HG03439 (cell line): ENCODE measurements at regions not wholly inside any gene's neighbourhood (a gene's known extent, or its start where the extent isn't known, plus 50 kb on each side); places are given as distances from the start of the nearest gene placed in this dataset.

ENCODE experiments used
- ATAC-seq: cut with Tn5 transposase; IDR thresholded peaks from one replicate; pipeline ENCODE4 v1.9.1; 2021; ENCODE audit warnings: mild to moderate bottlenecking, moderate library complexity; ENCODE audit not compliant: unreplicated experiment

DNA sequence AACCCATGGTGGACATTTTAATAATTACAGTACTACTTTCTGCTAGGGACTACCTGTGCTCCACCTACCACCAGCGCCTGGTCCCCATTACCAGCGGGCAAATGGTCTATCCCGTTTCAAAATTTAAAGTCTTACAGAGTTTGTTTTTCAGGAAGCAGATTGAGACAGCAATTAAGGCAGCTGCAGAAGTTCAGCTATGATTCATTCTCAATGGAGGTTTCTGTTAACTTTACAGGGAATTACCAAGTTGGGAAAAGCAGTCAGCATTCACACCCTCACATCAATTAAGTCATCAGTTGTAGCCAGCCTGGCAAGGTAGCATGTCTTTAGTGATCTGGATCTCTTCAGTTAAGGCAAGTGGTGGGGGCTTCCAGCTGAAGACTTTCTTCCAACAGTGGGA, 410.6 kb upstream of the DAB2 start:
- no peak for ATAC-seq

GRCh38 chr5:39829441-39829840, 404.7 kb upstream of the DAB2 start:
- ATAC-seq: no peak

DNA sequence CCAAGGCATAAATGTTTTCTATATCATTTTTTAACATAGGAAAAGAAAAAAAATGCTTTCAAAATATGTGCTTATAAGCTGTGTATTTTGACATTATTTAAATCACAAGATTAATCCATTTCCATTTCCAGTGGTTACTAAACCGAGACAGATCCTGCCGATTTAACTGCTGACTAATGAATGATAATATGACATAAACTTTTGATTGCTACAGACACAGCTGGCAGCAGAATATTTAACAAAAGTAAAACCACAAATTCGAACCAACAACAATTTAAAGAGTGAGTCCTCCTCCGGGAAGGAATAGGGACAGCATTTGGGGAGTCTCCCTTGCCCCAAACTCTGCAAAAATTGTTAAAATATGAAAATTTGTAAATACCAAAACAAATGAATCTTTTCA, 401.3 kb upstream of the DAB2 start:
- no peak for ATAC-seq

DNA sequence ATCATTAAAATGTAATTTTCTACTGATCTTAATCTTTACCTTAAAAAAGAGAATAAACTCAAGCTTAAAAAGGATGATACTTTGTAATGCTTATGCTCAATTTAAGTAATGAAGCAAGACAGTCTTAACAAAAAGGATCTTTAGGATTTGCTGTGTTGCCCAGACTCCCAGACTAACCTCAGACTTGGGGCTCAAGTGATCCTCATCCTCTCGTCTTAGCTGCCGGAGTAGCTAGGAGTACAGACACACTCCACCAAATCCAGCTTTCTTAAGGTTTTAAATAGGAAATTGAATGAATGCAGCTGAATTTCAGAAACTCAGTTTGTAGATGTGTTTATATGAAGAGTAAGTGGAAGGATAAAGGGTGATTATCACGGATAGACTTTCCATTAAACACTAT, 400.5 kb upstream of the DAB2 start:
- ATAC-seq: no peak

DNA sequence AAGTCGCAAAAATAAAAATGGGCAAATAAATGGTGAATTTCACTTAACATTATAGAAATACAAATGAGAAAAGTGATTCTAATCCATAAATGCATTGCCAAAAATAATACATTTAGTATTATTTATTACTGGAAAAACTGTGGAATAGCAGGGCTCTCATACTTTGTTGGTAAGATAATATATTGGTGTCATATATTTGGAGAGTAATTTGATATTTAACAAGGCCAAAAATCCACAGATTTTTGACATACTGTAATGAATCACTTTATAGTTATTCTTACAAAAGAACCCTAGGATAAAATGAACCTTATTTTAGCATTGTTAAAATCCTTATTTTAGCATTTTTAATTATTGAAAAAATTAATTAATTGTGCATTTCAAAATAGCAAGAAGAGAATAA, 397.2 kb upstream of the DAB2 start:
- ATAC-seq: no peak

- no peak for ATAC-seq
Measured at GRCh38 chr5:39816866-39817265, 392.1 kb upstream of the DAB2 start.

- ATAC-seq: no peak
Measured at GRCh38 chr5:39816156-39816845, 391.5 kb upstream of the DAB2 start.

DNA sequence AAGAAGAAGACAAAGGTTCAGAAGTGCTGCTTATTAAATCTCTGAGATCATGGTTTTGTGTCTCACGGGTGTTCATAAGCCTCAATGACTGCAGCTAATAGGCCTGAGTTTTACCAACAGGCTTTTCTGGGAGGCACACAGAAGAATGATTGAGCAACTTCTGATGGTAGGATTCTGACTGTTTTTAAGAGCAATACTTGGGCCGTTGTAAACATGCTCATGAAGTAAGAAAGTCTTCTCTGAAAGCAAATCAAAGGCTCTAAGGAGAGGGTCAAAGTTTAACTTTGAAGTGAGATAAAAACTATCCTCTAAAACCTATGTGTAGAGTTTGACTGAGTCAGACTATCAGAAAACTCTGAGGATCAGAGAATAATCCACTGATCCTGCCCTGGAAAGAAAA, 390.9 kb upstream of the DAB2 start:
- no peak for ATAC-seq

GRCh38 chr5:39811381-39811780, 386.6 kb upstream of the DAB2 start:
- ATAC-seq: no peak

DNA sequence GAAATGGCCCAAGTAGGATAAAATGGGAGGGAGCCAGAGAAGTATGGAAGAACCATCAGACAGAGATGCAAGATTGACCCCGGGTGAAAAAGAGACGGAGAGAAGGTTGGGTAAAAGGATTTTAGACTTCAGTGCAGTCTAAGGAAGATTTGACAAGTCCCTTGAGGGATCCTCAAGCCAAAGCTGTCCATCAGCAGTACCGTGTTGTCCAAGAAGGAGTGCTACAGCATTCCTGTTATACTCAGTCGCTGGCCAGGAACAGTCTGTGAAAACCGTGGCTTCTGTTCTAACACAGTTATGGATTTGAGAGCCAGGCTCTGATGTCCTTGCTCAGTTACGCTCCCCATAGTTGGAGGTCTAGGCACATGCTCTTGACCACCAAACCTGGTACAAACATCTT, 383.9 kb upstream of the DAB2 start:
- no peak for ATAC-seq

DNA sequence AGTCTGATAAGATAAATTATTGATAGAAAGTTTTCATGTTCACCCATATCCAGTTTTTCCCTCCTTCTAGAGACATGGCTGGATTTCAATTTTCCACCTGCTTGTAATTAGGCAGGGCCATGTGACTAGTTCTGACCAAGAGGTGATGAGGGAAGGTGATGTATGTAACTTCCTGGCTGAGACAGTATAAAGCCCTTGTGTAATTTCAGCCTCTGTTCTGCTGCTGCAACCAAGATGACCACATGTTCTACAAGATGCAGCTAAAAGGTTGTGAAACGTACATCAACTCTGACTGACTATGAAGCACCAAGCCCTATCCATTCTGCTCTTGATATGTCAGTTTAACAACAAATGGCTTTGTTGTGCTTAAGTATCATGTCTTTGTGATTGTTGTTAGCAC, 376.5 kb upstream of the DAB2 start:
- ATAC-seq: no peak

DNA sequence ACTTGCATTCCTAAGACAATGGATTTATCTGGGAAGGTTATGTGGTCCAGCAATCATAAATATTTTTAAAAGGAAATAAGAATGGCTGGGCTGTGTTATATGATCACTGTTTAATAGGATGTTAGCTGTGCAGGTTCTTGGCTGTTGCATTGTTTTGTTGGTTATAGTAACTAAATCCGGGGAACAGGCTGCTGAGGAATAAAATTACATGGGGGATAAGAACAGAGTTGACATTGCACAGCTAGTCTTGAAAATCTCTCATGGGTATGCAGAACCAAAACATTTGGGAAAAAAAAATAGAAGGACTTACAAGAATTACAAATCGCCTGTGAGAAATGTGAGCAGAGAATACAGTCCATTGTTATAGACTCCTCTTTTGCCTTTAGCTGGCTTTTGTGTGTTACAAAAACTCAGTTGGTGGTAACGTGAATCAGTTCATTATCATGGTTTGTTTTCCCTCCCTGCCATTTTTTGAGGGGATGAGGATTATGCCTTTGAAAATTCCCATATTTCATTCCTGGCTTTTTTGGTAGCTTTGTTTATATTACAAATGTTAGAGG, 375.3 kb upstream of the DAB2 start:
- ATAC-seq: no peak

DNA sequence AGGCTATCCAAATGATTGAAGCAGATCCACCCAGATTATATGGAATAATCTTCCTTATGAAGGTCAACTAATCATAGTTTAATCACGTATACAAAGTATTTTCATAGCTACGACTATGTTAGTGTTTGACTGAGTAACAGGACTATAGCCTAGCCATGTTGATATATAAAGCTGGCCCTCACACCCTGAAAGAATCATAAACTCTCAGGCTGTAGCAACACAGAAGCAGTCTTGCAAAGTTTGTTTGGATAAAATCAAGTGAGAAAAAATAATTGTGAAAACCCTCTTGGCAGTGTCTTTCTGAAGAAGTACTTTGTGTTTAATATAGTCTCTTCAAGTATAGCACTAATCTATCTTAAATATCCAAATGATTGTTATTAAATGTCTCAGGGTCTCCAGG, 374.5 kb upstream of the DAB2 start:
- ATAC-seq: no peak

DNA sequence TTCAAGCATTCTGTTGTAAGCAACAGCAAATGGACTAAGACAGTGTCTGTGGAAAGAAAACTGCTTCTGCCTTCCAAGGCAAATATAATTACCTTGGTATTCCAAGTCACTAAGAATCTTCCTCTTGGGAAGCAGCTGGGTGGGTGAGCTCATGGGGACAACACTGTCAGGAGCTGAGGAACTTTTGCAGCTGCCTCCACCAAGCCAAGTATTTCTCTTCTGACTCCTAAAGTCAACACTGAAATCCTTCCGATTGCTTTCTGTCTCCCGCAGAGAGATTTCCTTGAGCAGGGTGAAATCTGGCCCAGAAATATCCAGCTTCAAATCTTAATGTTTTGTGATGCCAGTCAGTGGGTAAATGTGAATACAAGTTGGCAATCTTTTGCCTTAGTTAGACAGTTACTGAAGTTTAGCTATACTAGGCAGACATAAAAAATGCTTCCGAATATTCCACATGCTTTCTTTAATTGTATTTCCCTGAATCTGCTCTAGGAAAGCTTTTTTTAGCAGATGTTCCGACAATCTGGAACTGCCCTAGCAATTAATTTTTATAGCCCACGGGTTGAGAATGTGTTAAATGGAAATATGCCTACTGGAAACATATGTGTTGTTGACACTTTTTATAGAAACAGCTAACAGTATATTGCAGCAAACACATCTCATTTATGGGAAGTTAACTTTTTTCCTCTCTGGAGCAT, 369.9 kb upstream of the DAB2 start:
- no peak for ATAC-seq

DNA sequence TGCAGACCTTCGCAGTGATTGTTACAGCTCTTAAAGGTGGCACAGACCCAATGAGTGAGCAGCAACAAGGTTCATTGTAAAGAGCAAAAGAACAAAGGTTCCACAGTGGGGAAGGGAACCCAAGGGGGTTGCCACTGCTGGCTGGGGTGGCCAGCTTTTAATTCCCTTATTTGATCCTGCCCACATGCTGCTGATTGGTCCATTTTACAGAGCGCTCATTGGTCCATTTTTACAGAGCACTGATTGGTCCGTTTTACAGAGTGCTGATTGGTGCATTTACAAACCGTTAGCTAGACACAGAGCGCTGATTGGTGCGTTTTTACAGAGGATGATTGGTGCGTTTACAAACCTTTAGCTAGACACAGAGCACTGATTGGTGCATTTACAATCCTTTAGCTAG, 360.6 kb upstream of the DAB2 start:
- no peak for ATAC-seq

DNA sequence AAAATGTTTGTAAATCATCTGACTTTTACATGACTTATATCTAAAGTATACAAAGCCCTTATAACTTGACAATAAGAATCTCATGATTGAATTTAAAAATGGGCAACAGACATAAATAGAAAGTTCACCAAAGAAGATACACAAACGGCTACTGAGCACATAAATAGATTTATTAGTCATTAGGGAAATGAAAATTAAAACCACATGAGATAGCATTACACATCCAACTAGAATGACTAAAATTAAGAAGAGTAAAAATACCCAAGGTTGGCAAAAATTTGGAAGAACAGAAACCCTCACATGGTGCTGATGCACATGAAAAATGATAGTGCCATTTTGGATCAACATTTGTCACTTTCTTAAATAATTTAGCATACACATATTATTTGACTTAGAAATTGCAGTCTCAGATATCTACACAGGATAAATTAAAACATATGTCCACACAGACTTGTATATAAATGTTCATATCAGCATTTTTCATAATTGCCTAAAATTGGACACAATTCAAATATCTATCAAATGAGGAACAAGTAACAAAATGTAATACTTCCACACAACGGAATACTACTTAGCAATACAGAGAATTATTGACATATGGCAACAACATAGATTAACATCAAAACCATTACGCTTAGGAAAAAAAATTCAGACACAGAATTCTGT, 359.1 kb upstream of the DAB2 start:
- ATAC-seq: peak; percentile 48

GRCh38 chr5:39780347-39780746, 355.6 kb upstream of the DAB2 start:
- no peak for ATAC-seq

DNA sequence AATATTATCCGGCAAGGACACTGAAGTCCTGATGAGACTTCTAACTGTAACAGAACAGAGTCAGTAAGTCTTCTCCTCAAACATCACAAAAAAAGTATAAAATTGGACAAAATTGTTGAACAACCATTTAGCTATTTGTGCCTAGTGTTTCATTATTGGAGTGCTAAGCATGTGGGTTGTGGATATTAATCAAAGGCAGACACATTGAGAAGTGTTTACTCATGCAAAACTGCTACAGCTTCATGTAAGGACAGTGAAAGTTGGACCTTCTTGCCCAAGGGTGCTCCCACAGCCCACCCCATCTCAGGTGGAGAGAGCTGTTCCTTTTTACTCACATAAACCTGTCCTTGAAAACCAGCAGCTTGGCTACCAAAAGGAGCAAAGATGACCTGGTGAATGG, 355.1 kb upstream of the DAB2 start:
- no peak for ATAC-seq

- ATAC-seq: no peak
Measured at GRCh38 chr5:39775797-39776365, 351.1 kb upstream of the DAB2 start.

- no peak for ATAC-seq
Measured at GRCh38 chr5:39775086-39775796, 350.5 kb upstream of the DAB2 start.

DNA sequence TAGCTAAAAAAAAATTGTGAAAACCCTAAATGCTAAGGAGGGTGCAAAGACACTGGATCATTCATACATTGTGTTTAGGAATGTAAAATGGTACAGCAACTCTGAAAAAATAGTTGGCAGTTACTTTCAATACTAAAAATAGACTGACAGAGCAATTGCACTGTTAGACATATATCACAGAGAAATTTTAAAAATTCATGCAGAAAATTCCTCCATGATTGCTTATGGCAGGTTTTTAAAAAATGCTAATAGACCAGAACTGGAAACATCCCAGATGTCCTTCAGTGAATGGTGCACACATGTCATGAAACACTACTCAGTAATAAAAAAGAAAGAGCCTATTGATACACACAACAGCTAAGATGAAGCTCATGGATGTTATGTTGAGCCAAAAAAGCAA, 349.8 kb upstream of the DAB2 start:
- ATAC-seq: no peak
